ENCODE measurements at regions not wholly inside any gene's neighbourhood (a gene's known extent, or its start where the extent isn't known, plus 50 kb on each side); places are given as distances from the start of the nearest gene placed in this dataset.
A peak's percentile ranks its signal among the peaks of the same experiment; 100 is the strongest.

DNA sequence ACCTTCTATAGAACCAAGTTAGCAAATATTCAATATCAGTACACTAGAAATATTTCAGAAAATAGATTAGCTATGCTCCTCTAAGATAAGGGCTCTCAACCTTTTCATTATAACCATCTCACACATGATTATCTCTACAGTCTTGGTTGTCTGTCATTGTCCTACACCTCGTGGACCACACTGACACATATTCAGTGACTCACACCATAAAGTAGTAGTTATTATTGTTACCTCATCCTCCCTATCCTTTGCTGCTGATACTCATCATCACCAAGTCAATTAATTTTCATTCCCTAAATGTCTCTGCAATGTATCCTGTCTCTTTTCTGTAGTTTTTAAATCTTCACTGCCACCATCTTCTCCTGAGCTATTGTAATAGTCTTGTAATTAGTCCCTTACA is 1309.2 kb upstream of the C9orf72 start:
- no peak for DNase-seq

- peak; percentile 23 for DNase-seq
These were observed 1310.0 kb upstream of the C9orf72 start for GRCh38 chr9:28883234-28883633.

- no peak for DNase-seq
These were observed 1314.1 kb upstream of the C9orf72 start for GRCh38 chr9:28887188-28887884.

GRCh38 chr9:28888806-28889205 is 1315.5 kb upstream of the C9orf72 start:
- DNase-seq, result no peak

- DNase-seq, result no peak
These were observed 1319.3 kb upstream of the C9orf72 start for GRCh38 chr9:28892538-28892937.

GRCh38 chr9:28899267-28899666 is 1326.0 kb upstream of the C9orf72 start:
- DNase-seq, result no peak

DNA sequence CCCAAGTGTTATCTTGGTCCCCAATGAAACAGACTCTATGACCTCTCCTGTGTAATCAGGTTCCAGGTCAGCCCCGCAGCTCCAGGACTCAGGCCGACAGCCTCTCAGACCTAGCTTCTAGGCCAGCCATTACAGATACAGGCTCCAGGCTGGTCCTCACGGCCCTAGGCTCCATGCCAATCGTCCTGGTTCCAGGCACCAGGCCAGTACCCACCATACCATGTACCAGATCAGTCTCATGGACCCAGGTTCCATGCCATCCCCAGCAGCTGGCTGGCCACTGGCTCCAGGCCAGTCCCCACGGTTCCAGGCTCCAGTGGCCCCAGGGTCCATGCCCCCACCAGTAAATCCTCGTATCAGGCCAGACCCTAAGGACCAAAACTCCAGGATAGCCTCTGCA is 1326.6 kb upstream of the C9orf72 start:
- DNase-seq, result no peak

DNA sequence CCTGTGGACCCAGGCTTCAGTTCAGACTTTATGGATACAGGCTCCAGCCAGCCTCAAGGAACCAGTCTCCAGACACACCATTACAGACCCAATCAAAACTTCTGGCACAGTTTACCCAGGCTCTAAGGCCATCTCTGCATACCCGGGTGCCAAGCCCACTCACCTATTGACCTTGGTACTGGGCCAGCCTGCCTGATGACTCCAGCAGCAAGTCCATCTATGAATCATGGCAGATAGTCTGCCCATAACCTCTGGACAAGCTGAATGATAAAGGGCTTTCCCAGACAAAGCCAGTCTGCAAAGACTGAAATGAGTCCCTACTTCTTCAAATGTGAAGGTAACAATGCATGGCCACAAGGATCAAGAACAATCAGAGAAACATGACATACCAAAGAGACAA is 1327.1 kb upstream of the C9orf72 start:
- no peak for DNase-seq

- no peak for DNase-seq
These were observed 1336.2 kb upstream of the C9orf72 start for GRCh38 chr9:28909526-28909925.

GRCh38 chr9:28912621-28913020 is 1339.3 kb upstream of the C9orf72 start:
- no peak for DNase-seq

GRCh38 chr9:28915202-28915930 is 1342.1 kb upstream of the C9orf72 start:
- DNase-seq, result peak; percentile 48

DNA sequence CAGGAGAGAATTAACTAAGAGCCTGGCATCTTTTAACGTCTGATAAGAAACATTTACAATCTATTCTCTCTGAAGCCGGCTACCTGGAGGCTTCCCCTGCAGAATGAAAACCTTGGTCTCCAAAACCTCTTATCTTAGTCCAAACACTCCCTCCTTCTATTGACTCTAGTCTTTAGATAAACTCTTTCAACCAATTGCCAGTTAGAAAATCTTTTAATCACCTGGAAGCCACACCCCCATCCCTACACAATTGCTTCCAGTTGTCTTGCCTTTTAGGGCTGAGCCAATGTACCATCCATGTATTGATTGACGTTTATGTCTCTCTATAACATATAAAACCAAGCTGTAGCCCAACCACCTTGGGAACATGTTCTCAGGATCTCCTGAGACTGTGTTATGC is 1343.1 kb upstream of the C9orf72 start:
- DNase-seq, result no peak

GRCh38 chr9:28921857-28922500 is 1348.7 kb upstream of the C9orf72 start:
- DNase-seq, result no peak

GRCh38 chr9:28922891-28923290 is 1349.6 kb upstream of the C9orf72 start:
- DNase-seq, result no peak

GRCh38 chr9:28923351-28923750 is 1350.1 kb upstream of the C9orf72 start:
- DNase-seq, result no peak

DNA sequence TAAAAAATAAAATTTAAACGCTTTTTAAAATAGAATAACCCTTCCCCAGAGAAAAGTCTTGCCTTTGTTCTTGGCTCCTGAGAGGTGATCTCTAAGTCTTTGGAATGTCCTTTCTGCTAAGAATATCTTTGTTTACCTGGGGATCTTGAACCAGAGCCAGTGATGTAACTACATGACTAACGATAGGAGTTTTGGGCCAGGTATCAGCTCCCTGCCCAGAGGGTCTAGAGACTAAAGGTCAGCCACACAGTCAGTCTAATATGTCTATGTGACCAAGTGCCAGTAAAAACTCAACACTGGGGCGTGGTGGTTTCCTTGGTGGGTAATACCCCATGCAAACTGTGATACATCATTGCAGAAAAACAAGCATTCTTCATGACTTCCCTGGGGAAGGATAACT is 1351.9 kb upstream of the C9orf72 start:
- no peak for DNase-seq

- no peak for DNase-seq
These were observed 1353.0 kb upstream of the C9orf72 start for GRCh38 chr9:28926306-28926705.

GRCh38 chr9:28927691-28928090 is 1354.4 kb upstream of the C9orf72 start:
- no peak for DNase-seq

DNA sequence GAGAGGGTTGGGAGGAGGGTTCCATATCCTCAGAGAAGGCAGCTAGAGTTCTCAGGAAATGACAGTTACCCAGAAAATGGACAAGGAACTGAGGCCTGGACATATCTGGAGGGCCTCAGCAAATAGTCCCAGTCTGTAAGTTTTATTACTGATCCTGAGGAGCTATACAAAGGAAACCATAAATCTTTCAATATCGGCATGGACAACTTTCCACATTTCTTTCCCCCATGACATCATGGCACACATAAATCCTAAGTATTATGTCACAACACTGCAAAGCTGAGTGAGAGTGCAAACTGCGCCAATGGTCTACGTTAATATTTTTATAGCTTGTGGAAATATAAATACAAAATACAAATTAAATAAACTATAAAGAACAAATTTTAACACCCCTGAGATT is 1356.2 kb upstream of the C9orf72 start:
- DNase-seq, result no peak

- DNase-seq, result no peak
These were observed 1357.5 kb upstream of the C9orf72 start for GRCh38 chr9:28930766-28931165.

GRCh38 chr9:28934111-28934510 is 1360.8 kb upstream of the C9orf72 start:
- no peak for DNase-seq

DNA sequence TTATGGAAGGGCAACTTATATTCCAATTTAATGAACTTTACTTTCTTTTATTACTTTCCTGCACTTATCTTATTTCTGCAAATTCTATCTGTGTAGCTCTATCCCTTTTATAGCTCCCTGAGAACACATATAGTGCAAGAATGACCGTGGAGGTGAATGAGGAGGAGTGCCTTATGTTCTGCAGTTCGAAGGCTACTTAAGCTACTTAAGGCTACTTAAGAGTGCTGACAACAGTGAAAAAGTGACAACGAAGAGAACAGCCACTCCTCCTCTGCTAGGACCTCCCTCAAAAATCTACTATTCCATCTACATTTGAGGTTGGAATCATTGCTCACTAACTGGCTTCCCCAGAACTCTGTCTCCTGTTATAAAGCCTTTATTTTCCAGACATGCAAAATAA is 1365.7 kb upstream of the C9orf72 start:
- no peak for DNase-seq

DNA sequence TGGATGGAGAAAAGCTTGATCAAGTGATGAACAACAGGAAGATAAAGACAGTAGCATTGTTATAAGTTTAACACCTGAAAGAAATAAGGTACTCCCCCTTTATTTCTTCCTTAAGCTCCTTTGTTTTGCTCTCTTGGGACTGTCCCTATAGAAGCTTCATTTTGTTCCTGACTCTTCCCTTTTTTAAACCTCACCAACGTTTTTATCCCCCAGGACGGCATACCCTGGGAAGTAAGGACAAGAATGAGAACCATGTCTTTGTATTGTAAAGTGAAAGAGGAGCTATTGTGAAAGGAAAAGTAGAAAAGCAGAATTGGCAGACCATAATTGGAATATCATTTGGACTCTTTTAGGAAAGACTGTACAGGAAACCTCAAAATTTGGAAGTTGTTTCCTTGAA is 1368.6 kb upstream of the C9orf72 start:
- DNase-seq, result no peak

- DNase-seq, result no peak
These were observed 1369.7 kb upstream of the C9orf72 start for GRCh38 chr9:28942941-28943340.
